HFFc6 (cell line): ENCODE measurements at regions not wholly inside any gene's neighbourhood (a gene's known extent, or its start where the extent isn't known, plus 50 kb on each side); places are given as distances from the start of the nearest gene placed in this dataset.
"Not testable (repeated sequence)": the region's sequence is repeated elsewhere in the genome, so short reads cannot be mapped to it uniquely, and the experiment has no call there.

Source experiments
- DNase-seq: peaks from one replicate; pipeline ENCODE4 v3.0.0-alpha.2; 2018
- H3K27ac Mint-ChIP-seq: 2 replicates; pipeline ENCODE4 v1.8.0; 2020; ENCODE audit warnings: mild to moderate bottlenecking, mixed read lengths
- H3K27me3 Mint-ChIP-seq: 2 replicates; pipeline ENCODE4 v1.8.0; 2021; ENCODE audit warnings: mild to moderate bottlenecking, moderate library complexity, mixed read lengths; ENCODE audit not compliant: insufficient read depth
- H3K36me3 Mint-ChIP-seq: 2 replicates; pipeline ENCODE4 v1.8.0; 2021; ENCODE audit warnings: low read depth, mixed read lengths
- H3K4me1 Mint-ChIP-seq: 2 replicates; pipeline ENCODE4 v1.8.0; 2020; ENCODE audit warnings: low read depth, mixed read lengths
- H3K4me3 Mint-ChIP-seq: 2 replicates; pipeline ENCODE4 v1.8.0; 2020; ENCODE audit warnings: mild to moderate bottlenecking, moderate library complexity, mixed read lengths
- H3K9me3 Mint-ChIP-seq: 2 replicates; pipeline ENCODE4 v1.8.0; 2020; ENCODE audit warnings: mild to moderate bottlenecking, mixed read lengths
- TF ChIP-seq, protein P1 (sequence below): fragments of 200-600 bp; sonication (generic); IDR thresholded peaks from 2 replicates; pipeline ENCODE4 v1.5.0; 2021; ENCODE audit warnings: antibody characterized with exemption, mild to moderate bottlenecking

DNA sequence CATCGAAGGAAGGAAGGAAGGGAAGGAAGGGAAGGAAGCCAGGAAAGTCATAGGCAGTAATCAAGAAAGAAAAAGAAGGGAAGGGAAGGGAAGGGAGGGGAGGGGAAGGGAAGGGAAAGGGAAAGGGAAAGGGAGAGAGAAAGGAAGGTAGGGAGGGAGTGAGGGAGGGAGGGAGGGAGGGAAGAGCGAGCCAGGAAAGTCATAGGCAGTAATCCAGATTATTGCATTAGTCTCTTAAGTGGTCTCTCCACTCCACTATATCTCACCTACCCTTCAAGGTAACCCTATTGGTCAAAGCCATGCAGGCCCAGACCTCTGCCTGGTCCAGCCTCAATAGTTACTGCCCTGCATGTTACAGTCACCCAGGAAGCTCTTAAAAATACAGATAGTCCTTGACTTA, 106.2 kb upstream of the RAP2B start:
- no peak for DNase-seq
- Mint-ChIP-seq H3K4me1 (peaks cover 39% of the 10 kb centered on the region), H3K27me3 (no peaks in the 10 kb centered on the region), H3K9me3 (no peaks in the 10 kb centered on the region), H3K4me3 (no peak overlapping the region), H3K36me3 (no peaks in the 10 kb centered on the region), H3K27ac (no peak overlapping the region)
- TF ChIP-seq, protein P1, sequence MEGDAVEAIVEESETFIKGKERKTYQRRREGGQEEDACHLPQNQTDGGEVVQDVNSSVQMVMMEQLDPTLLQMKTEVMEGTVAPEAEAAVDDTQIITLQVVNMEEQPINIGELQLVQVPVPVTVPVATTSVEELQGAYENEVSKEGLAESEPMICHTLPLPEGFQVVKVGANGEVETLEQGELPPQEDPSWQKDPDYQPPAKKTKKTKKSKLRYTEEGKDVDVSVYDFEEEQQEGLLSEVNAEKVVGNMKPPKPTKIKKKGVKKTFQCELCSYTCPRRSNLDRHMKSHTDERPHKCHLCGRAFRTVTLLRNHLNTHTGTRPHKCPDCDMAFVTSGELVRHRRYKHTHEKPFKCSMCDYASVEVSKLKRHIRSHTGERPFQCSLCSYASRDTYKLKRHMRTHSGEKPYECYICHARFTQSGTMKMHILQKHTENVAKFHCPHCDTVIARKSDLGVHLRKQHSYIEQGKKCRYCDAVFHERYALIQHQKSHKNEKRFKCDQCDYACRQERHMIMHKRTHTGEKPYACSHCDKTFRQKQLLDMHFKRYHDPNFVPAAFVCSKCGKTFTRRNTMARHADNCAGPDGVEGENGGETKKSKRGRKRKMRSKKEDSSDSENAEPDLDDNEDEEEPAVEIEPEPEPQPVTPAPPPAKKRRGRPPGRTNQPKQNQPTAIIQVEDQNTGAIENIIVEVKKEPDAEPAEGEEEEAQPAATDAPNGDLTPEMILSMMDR = no peak

DNA sequence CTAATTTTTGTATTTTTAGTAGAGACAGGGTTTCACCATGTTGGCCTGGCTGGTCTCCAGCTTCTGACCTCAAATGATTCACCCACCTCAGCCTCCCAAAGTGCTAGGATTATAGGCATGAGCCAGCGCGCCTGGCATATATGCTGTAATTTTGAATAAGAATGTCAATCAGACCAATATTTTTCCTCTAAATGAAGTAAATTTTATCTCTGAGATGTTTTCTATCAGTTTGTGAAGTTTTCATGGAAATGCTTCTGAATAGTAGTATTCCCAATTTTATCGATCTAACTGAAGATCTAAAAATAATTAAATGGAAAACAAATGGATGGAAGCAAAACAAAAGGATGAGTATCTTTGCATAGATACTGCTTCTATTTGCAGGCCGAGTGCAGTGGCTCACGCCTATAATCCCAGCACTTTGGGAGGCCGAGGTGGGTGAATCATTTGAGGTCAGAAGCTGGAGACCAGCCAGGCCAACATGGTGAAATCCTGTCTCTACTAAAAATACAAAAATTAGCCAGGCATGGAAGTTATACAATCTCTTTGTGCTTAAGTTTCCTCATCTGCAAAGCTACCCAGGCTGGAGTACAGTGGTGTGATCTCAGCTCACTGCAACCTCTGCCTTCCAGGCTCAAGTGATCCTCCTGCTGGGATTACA, 103.9 kb upstream of the RAP2B start:
- peak overlapping the region; percentile 46; the same call in 1 of the 2 replicates for H3K4me3 Mint-ChIP-seq
- not testable (repeated sequence) for H3K27me3 Mint-ChIP-seq, H3K36me3 Mint-ChIP-seq, H3K9me3 Mint-ChIP-seq
- peak; percentile 92 for DNase-seq
- peaks cover 17% of the 10 kb centered on the region for H3K4me1 Mint-ChIP-seq
- H3K27ac Mint-ChIP-seq = peak overlapping the region; percentile 91

DNA sequence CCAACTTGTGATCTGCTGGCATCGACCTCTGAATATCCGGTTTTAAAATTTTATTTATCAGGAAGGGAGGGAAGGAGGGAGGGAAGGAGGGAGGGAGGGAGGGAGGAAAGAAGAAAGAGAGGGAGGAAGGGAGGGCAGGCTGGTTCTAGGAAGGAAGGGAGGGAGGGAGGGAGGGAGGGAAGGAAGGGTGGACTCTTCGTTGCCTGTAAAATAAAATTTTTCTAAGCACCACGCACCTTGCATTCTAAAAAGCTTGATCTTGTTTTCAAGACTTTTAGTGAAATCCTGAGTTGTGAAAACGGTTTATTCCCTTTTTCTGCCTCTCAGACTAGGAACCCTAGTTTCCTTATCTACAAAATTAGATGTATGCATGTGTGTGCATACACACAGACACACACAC, 101.7 kb upstream of the RAP2B start:
- Mint-ChIP-seq H3K4me1 (peaks cover 17% of the 10 kb centered on the region), H3K36me3 (no peaks in the 10 kb centered on the region), H3K27ac (no peak overlapping the region), H3K4me3 (no peak overlapping the region), H3K27me3 (no peaks in the 10 kb centered on the region), H3K9me3 (no peaks in the 10 kb centered on the region)
- DNase-seq = no peak
- TF ChIP-seq, protein P1 = no peak

DNA sequence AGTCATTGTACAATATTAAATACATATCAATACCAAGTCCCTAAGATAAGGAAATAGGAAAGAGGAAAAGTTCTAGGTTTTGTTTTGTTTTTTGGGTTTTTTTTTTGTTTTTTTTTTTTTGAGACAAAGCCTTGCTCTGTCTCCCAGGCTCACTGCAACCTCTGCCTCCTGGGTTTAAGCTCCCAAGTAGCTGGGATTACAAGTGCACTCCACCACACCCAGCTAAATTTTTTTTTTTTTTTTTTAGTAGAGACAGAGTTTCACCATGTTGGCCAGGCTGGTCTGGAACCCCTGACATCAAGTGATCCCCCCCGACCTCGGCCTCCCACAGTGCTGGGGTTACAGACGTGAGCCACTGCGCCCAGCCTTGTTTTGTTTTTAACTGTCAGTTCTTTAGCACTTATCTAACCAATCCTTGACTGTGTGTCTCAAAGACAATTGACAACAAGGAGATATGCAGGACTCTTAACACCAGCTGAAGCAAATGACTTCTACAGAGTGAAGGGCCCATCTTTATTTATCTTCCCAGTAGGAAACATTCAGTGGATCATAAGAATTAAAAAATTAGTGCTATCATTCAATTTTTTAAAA, 100.0 kb upstream of the RAP2B start:
- Mint-ChIP-seq H3K27ac (no peak overlapping the region), H3K9me3 (no peaks in the 10 kb centered on the region), H3K27me3 (no peaks in the 10 kb centered on the region), H3K36me3 (no peaks in the 10 kb centered on the region), H3K4me1 (peaks cover 17% of the 10 kb centered on the region), H3K4me3 (no peak overlapping the region)
- no peak for DNase-seq
- TF ChIP-seq, protein P1 = no peak

DNA sequence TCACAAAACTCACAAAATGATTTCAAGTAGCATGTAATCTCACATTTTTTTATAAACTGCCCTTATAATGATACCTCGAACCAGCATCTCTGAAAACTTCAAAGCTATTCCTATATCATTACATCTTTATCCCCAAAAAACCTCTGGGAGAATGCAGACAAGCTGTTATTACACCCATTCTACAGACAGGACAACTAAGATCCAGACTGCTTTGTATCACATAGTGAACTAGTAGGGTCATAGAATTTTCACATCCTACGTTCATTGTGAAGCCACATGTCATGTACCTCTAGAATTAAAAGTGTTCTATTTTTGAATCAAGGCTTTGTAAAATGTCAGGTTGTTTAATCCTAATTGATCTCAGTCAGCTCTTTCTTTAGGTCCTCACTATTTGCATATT, 98.7 kb upstream of the RAP2B start:
- Mint-ChIP-seq H3K9me3 (no peaks in the 10 kb centered on the region), H3K27me3 (peaks cover 1% of the 10 kb centered on the region; the same call in 1 of the 2 replicates)

DNA sequence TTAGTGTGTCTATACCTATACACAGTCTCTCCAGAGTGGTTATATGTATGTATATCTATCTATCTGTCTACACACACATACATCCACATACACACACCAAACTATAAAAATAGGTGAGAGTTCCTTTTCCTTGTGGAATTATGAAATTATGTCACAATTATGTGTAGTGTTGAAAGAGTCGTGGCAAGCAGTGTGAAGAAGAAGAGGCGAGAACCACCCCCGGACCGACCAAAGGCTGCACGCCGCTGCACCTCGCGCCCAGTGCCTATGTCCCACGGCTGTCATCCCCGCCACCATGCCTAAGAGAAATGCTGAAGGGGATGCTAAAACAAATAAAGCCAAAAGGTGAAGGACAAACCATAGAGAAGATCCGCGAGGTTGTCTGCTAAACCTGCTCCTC, 95.0 kb upstream of the RAP2B start:
- H3K27ac Mint-ChIP-seq = no peak overlapping the region
- H3K36me3 Mint-ChIP-seq = no peaks in the 10 kb centered on the region
- H3K4me1 Mint-ChIP-seq = peaks cover 14% of the 10 kb centered on the region
- TF ChIP-seq, protein P1 = no peak
- no peak overlapping the region for H3K4me3 Mint-ChIP-seq
- peaks cover 1% of the 10 kb centered on the region; the same call in 1 of the 2 replicates for H3K27me3 Mint-ChIP-seq
- H3K9me3 Mint-ChIP-seq = no peaks in the 10 kb centered on the region
- no peak for DNase-seq

More for the DNA sequence above, 98.7 kb upstream of the RAP2B start:
- no peak for DNase-seq
- H3K36me3 Mint-ChIP-seq = no peaks in the 10 kb centered on the region
- TF ChIP-seq, protein P1 = no peak
- H3K4me1 Mint-ChIP-seq = peaks cover 9% of the 10 kb centered on the region
- H3K27ac Mint-ChIP-seq = no peak overlapping the region
- no peak overlapping the region for H3K4me3 Mint-ChIP-seq
